GM20000 (cell line): ENCODE measurements at regions not wholly inside any gene's neighbourhood (a gene's known extent, or its start where the extent isn't known, plus 50 kb on each side); places are given as distances from the start of the nearest gene placed in this dataset.

Experiments
- DNase-seq: peaks from one replicate; pipeline ENCODE4 v3.0.0; 2012; ENCODE audit warnings: low spot score
- CTCF ChIP-seq: IDR thresholded peaks from 2 replicates; pipeline ENCODE4 v1.5.1; 2012; ENCODE audit warnings: mild to moderate bottlenecking, control low read depth; ENCODE audit errors: extremely low read depth, missing control alignments

GRCh38 chr4:89416960-89417359, 109.4 kb upstream of the GPRIN3 start:
- TF ChIP-seq CTCF, result no peak
- DNase-seq, result no peak

- TF ChIP-seq CTCF, result no peak
- no peak for DNase-seq
Measured at GRCh38 chr4:89413518-89413917, 105.9 kb upstream of the GPRIN3 start.

- no peak for DNase-seq
- no peak for TF ChIP-seq CTCF
Measured at GRCh38 chr4:89411539-89412309, 104.1 kb upstream of the GPRIN3 start.

- no peak for TF ChIP-seq CTCF
- DNase-seq, result no peak
Measured at GRCh38 chr4:89410687-89411086, 103.1 kb upstream of the GPRIN3 start.

GRCh38 chr4:89404530-89404929, 96.9 kb upstream of the GPRIN3 start:
- no peak for DNase-seq
- no peak for TF ChIP-seq CTCF

- no peak for TF ChIP-seq CTCF
- no peak for DNase-seq
Measured at GRCh38 chr4:89403826-89404225, 96.2 kb upstream of the GPRIN3 start.

- no peak for TF ChIP-seq CTCF
- no peak for DNase-seq
Measured at GRCh38 chr4:89400287-89401035, 92.9 kb upstream of the GPRIN3 start.
